Stimulated activated CD8-positive, alpha-beta memory T cell treated with anti-CD3 and anti-CD28 coated beads, Interleukin-4, amount 100 ng/mL, for 48 hours (primary cell): ENCODE measurements at regions not wholly inside any gene's neighbourhood (a gene's known extent, or its start where the extent isn't known, plus 50 kb on each side); places are given as distances from the start of the nearest gene placed in this dataset.

Experiments
- DNase-seq: peaks from one replicate; pipeline ENCODE4 v3.0.0-alpha.2; 2020

DNA sequence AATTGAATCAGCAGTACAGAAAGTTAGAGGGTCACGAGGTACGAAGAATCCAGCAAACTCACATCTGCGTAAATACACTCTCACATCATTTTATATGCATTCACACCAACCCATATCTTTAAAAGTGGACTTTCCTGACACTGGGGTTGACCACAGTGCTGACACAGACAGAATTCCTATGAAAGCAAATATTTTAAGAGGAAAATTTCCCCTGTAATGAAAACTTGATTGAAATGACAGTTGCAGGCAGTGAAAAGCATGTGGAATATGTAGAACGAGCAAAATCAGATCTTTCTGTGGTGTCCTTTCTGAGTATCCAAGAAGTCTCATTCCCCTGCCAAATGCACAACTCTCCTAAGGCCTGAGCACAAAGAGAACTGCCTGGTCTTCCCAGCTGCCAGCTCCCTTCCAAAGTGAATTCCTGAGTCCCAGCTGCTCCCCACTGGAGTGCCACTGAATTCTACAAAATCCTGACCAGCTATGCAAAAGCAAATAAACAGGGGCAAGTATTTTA lies 50.5 kb upstream of the FAM9C start:
- DNase-seq = no peak

DNA sequence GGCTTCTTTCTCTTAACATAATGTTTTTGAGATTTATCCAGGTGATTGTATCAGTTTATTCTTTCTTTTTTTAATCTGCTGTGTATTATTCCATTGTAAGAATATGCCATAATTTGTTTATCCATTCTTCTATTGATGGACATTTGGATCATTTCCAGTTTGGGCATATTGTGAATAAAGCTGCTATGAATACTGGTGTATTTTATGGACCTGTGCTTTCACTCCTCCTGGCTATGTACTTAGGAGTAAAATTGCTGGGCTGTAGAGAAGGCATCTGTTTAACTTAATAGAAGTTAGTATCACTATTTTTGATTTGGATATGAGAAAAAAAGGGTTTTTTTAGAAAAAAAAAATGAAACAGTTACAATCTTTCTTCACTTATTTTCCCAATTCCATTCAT lies 50.0 kb upstream of the FAM9C start:
- DNase-seq = no peak
